Kidney epithelial cell (primary cell): ENCODE measurements at regions not wholly inside any gene's neighbourhood (a gene's known extent, or its start where the extent isn't known, plus 50 kb on each side); places are given as distances from the start of the nearest gene placed in this dataset.

Experiments used
- DNase-seq: peaks from one replicate; pipeline ENCODE4 v3.0.0-alpha.2; 2010; ENCODE audit warnings: low read depth
- H3K27me3 ChIP-seq: 2 replicates; pipeline ENCODE4 v1.6.0; 2011; ENCODE audit warnings: low read length; ENCODE audit not compliant: control insufficient read depth, insufficient read depth
- H3K36me3 ChIP-seq: 2 replicates; pipeline ENCODE4 v1.5.1; 2011; ENCODE audit warnings: low read length; ENCODE audit not compliant: control insufficient read depth, insufficient read depth
- H3K4me3 ChIP-seq: 2 replicates; pipeline ENCODE4 v1.5.1; 2011; ENCODE audit warnings: low read depth, mild to moderate bottlenecking, control low read depth, low read length
- TF ChIP-seq, protein P1 (sequence below): IDR thresholded peaks from 2 replicates; pipeline ENCODE4 v1.5.1; 2011; ENCODE audit warnings: mild to moderate bottlenecking, moderate library complexity, low read length, control low read depth, inconsistent platforms; ENCODE audit not compliant: insufficient read depth, poor library complexity, severe bottlenecking

DNA sequence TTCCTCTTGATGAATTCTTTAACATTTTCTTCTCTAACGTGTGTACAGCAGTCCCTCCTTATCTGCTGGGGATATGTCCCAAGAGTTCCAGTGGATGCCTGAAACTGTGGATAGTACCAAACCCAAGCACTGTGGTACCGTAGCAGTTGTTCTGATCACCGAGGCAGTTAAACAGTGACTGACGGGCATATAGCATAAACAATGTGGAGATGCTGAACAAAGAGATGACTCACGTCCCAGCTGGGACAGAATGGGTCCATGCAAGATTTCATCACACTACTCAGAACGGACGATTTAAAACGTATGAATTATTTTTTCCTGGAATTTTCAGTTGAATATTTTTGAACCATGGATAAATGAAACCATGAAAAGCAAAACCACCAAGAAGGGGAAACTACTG, 54.5 kb upstream of the SPAG16 start:
- Histone ChIP-seq H3K27me3 (no peaks in the 10 kb centered on the region), H3K36me3 (no peaks in the 10 kb centered on the region), H3K4me3 (no peak overlapping the region)
- TF ChIP-seq, protein P1, sequence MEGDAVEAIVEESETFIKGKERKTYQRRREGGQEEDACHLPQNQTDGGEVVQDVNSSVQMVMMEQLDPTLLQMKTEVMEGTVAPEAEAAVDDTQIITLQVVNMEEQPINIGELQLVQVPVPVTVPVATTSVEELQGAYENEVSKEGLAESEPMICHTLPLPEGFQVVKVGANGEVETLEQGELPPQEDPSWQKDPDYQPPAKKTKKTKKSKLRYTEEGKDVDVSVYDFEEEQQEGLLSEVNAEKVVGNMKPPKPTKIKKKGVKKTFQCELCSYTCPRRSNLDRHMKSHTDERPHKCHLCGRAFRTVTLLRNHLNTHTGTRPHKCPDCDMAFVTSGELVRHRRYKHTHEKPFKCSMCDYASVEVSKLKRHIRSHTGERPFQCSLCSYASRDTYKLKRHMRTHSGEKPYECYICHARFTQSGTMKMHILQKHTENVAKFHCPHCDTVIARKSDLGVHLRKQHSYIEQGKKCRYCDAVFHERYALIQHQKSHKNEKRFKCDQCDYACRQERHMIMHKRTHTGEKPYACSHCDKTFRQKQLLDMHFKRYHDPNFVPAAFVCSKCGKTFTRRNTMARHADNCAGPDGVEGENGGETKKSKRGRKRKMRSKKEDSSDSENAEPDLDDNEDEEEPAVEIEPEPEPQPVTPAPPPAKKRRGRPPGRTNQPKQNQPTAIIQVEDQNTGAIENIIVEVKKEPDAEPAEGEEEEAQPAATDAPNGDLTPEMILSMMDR: no peak
- DNase-seq: no peak

DNA sequence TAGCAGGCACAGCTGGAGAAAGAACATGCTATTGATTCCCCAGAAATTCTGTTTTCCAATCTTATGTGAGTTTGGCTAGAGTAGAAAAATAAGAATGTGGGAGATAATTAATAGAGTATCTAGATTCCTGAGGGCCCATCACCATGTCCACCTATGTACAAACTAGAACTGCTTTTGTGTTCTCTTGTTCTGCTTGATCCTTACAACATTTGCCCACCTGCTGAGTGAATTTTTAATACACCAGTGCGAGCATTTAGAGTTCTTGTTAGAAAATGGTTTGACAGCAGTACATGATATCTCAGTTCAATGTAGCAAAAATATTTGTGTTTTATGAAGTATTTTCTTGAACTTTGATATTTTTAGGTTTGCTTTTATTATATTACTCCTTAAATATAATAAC, 52.3 kb upstream of the SPAG16 start:
- DNase-seq: no peak
- Histone ChIP-seq H3K27me3 (no peaks in the 10 kb centered on the region), H3K36me3 (no peaks in the 10 kb centered on the region), H3K4me3 (no peak overlapping the region)
- TF ChIP-seq, protein P1: no peak

DNA sequence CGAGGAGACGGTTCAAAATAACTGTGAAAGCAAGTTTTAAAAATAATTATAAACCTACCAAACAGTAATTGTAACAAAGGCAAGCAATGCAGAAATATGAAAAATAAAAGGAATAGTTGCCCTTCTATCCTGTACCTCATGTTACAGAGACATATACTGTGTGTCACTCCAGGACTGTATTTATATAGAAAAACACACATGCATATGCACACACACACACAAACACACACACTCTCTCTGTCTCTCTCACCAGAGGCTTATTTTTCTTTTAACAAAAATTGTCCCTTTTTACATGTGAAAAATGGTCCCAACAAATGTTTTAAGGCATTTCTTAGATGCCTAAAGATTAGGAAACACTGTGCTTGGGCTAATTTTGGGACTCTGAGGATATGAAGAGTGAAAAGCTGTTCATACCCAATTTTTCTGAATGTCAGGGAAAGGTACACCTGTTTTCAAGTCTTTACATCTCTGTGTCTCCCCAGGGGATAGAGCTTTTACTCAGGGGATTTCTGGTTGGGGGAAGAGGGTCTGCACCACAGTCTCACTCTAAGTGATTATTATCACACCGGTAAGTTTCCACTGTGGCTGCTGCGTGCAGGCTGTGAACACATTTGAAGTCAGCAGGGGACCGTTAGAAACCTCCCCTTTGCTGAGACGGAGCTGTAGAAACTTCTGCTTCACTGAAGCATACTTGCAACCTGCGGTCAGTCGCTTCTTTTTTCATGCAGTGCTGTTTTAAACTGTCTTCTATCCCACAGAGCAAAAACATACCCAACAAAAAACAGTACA, 51.4 kb upstream of the SPAG16 start:
- DNase-seq: no peak
- H3K27me3 ChIP-seq: no peaks in the 10 kb centered on the region
- no peaks in the 10 kb centered on the region for H3K36me3 ChIP-seq
- H3K4me3 ChIP-seq: no peak overlapping the region
- TF ChIP-seq, protein P1: no peak

DNA sequence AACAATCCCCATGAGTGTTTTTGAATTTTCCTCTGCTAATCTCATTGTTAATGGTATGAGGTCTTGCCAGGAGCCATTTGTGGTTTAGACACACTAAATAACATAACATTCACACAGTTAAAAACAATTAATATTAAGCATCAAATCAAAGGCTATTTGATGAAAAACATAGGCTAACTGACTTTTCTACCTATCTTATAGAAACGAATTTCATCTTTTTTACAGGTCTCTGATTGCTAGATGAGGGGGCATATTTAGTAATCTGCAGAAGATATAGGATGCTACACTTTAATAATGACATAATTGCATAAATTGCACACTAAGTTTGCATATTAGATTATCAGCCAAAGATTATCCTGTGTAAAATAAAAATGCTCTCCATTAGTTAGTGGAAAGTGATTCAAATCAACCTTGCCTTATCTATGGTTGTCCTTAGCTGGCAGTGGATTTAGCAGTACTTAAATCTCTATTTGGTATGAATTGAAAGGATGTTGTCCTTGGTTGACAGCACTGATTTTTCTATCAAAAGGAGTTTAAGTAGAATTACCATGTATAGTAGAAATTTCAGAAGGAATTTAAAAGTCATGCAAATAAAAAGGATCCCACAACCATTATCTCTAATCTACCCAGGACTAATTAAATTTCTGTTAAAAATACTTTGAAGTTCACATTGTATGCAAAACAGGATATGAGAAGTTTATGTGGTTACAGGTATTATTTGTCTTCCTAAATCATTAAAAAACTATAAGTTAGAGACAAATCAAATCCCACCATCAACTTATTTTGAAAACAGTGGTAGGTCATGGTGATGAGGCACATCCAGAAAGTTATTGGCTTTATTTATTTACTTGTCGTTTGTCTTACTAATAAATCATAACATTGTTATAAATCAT, 50.6 kb upstream of the SPAG16 start:
- TF ChIP-seq, protein P1: no peak
- no peaks in the 10 kb centered on the region for H3K36me3 ChIP-seq
- DNase-seq: no peak
- H3K27me3 ChIP-seq: no peaks in the 10 kb centered on the region
- H3K4me3 ChIP-seq: no peak overlapping the region
